HCT116 (cell line): ENCODE measurements at regions not wholly inside any gene's neighbourhood (a gene's known extent, or its start where the extent isn't known, plus 50 kb on each side); places are given as distances from the start of the nearest gene placed in this dataset.

Experiments used
- ATAC-seq: fragments of 200-7000 bp; cut with Tn5 transposase; 2 replicates; pipeline ENCODE4 v1.9.1; 2020; ENCODE audit warnings: mild to moderate bottlenecking, moderate library complexity
- BruUV-seq: library from RNA; stranded (reverse); fragments of 400-500 nt; replicated peaks from 2 replicates; lab custom pipeline; 2021; lab: Mats Ljungman, UMichigan
- CTCF ChIA-PET: fragments of 300-600 bp; sonication (Branson Sonifier 250); formaldehyde crosslinking; loops from one replicate; lab custom pipeline; 2021; ENCODE audit warnings: antibody characterized with exemption; lab: Charles Lee
- POLR2A ChIA-PET: fragments of 300-600, 350-600 bp; sonication (Branson Sonifier 250); formaldehyde crosslinking; loops from one replicate; lab custom pipeline; 2021; ENCODE audit warnings: antibody characterized with exemption; lab: Charles Lee
- RAD21 ChIA-PET, 2 experiments: fragments of 300-600 bp; sonication (Branson Sonifier 250); formaldehyde crosslinking; loops; one replicate each; lab custom pipeline; 2023; ENCODE audit warnings: low total read pairs in 2 of 2; ENCODE audit not compliant: uncharacterized antibody in 2 of 2, unreplicated experiment in 2 of 2, low non-redundant PET in 1 of 2; lab: Charles Lee
- DNase-seq: peaks from one replicate; pipeline ENCODE4 v3.0.0-alpha.2; 2010; ENCODE audit warnings: low read depth, low spot score
- H2AFZ ChIP-seq: fragments of 200-600 bp; shearing (Covaris generic), sonication (generic); 2 replicates; pipeline ENCODE4 v1.6.1; 2017; ENCODE audit warnings: low read depth, mixed run types, mixed read lengths, antibody characterized with exemption, low read length; ENCODE audit not compliant: poor library complexity, severe bottlenecking
- H3K27ac ChIP-seq: 2 replicates; pipeline ENCODE4 v1.5.1; 2012; ENCODE audit warnings: low read depth, low read length
- H3K27me3 ChIP-seq: fragments of 200-600 bp; sonication (generic); 2 replicates; pipeline ENCODE4 v1.6.1; 2016; ENCODE audit warnings: mixed run types, low read length, mixed read lengths; ENCODE audit not compliant: insufficient read depth
- H3K36me3 ChIP-seq, 2 experiments: fragments of 200-500 bp in 1 of 2; fragments of 200-600 bp in 1 of 2; sonication (Bioruptor generic) in 1 of 2; sonication (generic) in 1 of 2; 2 replicates each; pipeline versions ENCODE4 v1.5.1 to v1.6.1; 2014 to 2016; ENCODE audit warnings: low read length in 2 of 2, inconsistent platforms in 1 of 2, mixed read lengths in 1 of 2, mixed run types in 1 of 2; ENCODE audit not compliant: insufficient read depth in 2 of 2, control insufficient read depth in 1 of 2
- H3K4me1 ChIP-seq, 2 experiments: fragments of 200-600 bp in 1 of 2; sonication (generic) in 1 of 2; 2 replicates each; pipeline versions ENCODE4 v1.5.1 to v1.6.1; 2012 to 2017; ENCODE audit warnings: low read length in 2 of 2, inconsistent platforms in 1 of 2, mild to moderate bottlenecking in 1 of 2, mixed read lengths in 1 of 2, mixed run types in 1 of 2, moderate library complexity in 1 of 2; ENCODE audit not compliant: insufficient read depth in 2 of 2, control insufficient read depth in 1 of 2
- H3K4me2 ChIP-seq: fragments of 200-600 bp; sonication (generic); 2 replicates; pipeline ENCODE4 v1.6.1; 2017; ENCODE audit warnings: mixed run types, low read length, mixed read lengths
- H3K4me3 ChIP-seq, 2 experiments: fragments of 200-600 bp in 1 of 2; sonication (generic) in 1 of 2; replicated peaks in 1 of 2; 2 replicates each; pipeline ENCODE4 v1.5.1; 2011 to 2016; ENCODE audit warnings: low read length in 2 of 2, control low read depth in 1 of 2, low read depth in 1 of 2, mild to moderate bottlenecking in 1 of 2, mixed read lengths in 1 of 2, mixed run types in 1 of 2
- H3K79me2 ChIP-seq: fragments of 200-600 bp; sonication (generic); 2 replicates; pipeline ENCODE4 v1.6.1; 2017; ENCODE audit warnings: mild to moderate bottlenecking, mixed run types, low read length, moderate library complexity, mixed read lengths; ENCODE audit not compliant: insufficient read depth
- H3K9ac ChIP-seq: fragments of 200-600 bp; sonication (generic); 2 replicates; pipeline ENCODE4 v1.6.1; 2016; ENCODE audit warnings: low read length, mixed read lengths
- H3K9me2 ChIP-seq: fragments of 200-600 bp; sonication (generic), shearing (Covaris generic); 2 replicates; pipeline ENCODE4 v1.6.1; 2017; ENCODE audit warnings: mixed run types, mild to moderate bottlenecking, moderate library complexity; ENCODE audit not compliant: insufficient read depth
- H3K9me3 ChIP-seq, 2 experiments: fragments of 200-500 bp in 1 of 2; fragments of 200-600 bp in 1 of 2; sonication (Bioruptor generic) in 1 of 2; sonication (generic) in 1 of 2; 2 replicates each; pipeline ENCODE4 v1.6.1; 2014 to 2017; ENCODE audit warnings: low read length in 2 of 2, mixed read lengths in 2 of 2, inconsistent platforms in 1 of 2, low read depth in 1 of 2, mild to moderate bottlenecking in 1 of 2, mixed run types in 1 of 2, moderate library complexity in 1 of 2; ENCODE audit not compliant: control insufficient read depth in 1 of 2, insufficient read depth in 1 of 2
- H4K20me1 ChIP-seq: fragments of 200-600 bp; sonication (generic), shearing (Covaris generic); 2 replicates; pipeline ENCODE4 v1.6.1; 2017; ENCODE audit warnings: mixed run types, mild to moderate bottlenecking, moderate library complexity; ENCODE audit not compliant: insufficient read depth
- ATF3 ChIP-seq: IDR thresholded peaks from 2 replicates; pipeline ENCODE4 v1.6.1; 2012
- CEBPB ChIP-seq: IDR thresholded peaks from 2 replicates; pipeline ENCODE4 v1.6.1; 2012; ENCODE audit warnings: low read depth
- EGR1 ChIP-seq: IDR thresholded peaks from 2 replicates; pipeline ENCODE4 v1.6.1; 2012; ENCODE audit warnings: low read depth
- ELF1 ChIP-seq: IDR thresholded peaks from 2 replicates; pipeline ENCODE4 v1.6.1; 2012; ENCODE audit warnings: low read depth, borderline replicate concordance
- EZH2 ChIP-seq: fragments of 200-600 bp; sonication (generic); IDR thresholded peaks from 2 replicates; pipeline ENCODE4 v1.6.1; 2017; ENCODE audit warnings: antibody characterized with exemption, mixed run types
- EZH2phosphoT487 ChIP-seq: fragments of 200-600 bp; IDR thresholded peaks from 2 replicates; pipeline ENCODE4 v1.6.1; 2018; ENCODE audit warnings: antibody characterized with exemption, borderline replicate concordance
- FOSL1 ChIP-seq: IDR thresholded peaks from 2 replicates; pipeline ENCODE4 v1.6.1; 2012; ENCODE audit warnings: low read depth
- JUND ChIP-seq: IDR thresholded peaks from 2 replicates; pipeline ENCODE4 v1.6.1; 2012
- POLR2A ChIP-seq: IDR thresholded peaks from 2 replicates; pipeline ENCODE4 v1.7.0; 2011; ENCODE audit warnings: borderline replicate concordance; ENCODE audit not compliant: insufficient read depth, insufficient read length; ENCODE audit errors: extremely low read depth
- REST ChIP-seq: IDR thresholded peaks from 2 replicates; pipeline ENCODE4 v1.6.1; 2012; ENCODE audit warnings: low read depth
- SP1 ChIP-seq: IDR thresholded peaks from 2 replicates; pipeline ENCODE4 v1.6.1; 2012; ENCODE audit warnings: low read depth
- SRF ChIP-seq: IDR thresholded peaks from 2 replicates; pipeline ENCODE4 v1.6.1; 2012; ENCODE audit warnings: low read depth
- ZNF274 ChIP-seq: fragments of 200-500 bp; sonication (Bioruptor generic); IDR thresholded peaks from 2 replicates; pipeline ENCODE4 v1.6.1; 2014; ENCODE audit warnings: mild to moderate bottlenecking, low read depth, low read length, inconsistent platforms
- intact Hi-C: fragments of 100-400 bp; cut with micrococcal nuclease; formaldehyde crosslinking; loops from 2 replicates; pipeline ENCODE4 v1.10.0; 2022
- TF ChIP-seq, protein P1 (sequence below): IDR thresholded peaks from 2 replicates; pipeline ENCODE4 v1.6.1; 2012

- ChIA-PET POLR2A (no interaction called here), CTCF (no interaction called here), RAD21 (no interaction called here)
- H2AFZ ChIP-seq = no peak overlapping the region
- no peaks in the 10 kb centered on the region for H3K27me3 ChIP-seq
- H3K9ac ChIP-seq = no peak overlapping the region
- H3K4me1 ChIP-seq = peaks cover 0 to 5% of the 10 kb centered on the region in 2 experiments; a peak in 1 of 4 replicates
- H3K4me3 ChIP-seq = no peak overlapping the region
- H4K20me1 ChIP-seq = no peaks in the 10 kb centered on the region
- BruUV-seq = no TSS peak
- intact Hi-C loops = no loop called here
- H3K27ac ChIP-seq = no peak overlapping the region
- no peaks in the 10 kb centered on the region for H3K9me3 ChIP-seq
- DNase-seq (no peak), ATAC-seq (no peak)
- H3K79me2 ChIP-seq = no peaks in the 10 kb centered on the region
- no peaks in the 10 kb centered on the region for H3K36me3 ChIP-seq
- no peaks in the 10 kb centered on the region for H3K9me2 ChIP-seq
- peak overlapping the region; percentile 29; the same call in 1 of the 2 replicates for H3K4me2 ChIP-seq
- TF ChIP-seq EZH2 = no peak
- no peak for TF ChIP-seq ATF3
- no peak for TF ChIP-seq CEBPB
- peak; percentile 58 for TF ChIP-seq JUND
- no peak for TF ChIP-seq EGR1
- 0 out of 2 replicates have a peak, but pooled peaks have one; percentile 35 for TF ChIP-seq FOSL1
- TF ChIP-seq, protein P1, sequence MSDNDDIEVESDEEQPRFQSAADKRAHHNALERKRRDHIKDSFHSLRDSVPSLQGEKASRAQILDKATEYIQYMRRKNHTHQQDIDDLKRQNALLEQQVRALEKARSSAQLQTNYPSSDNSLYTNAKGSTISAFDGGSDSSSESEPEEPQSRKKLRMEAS = no peak
- no peak for TF ChIP-seq ZNF274
- TF ChIP-seq POLR2A = no peak
- TF ChIP-seq SP1 = peak; percentile 43; the same call in 1 of the 2 replicates
- TF ChIP-seq SRF = no peak
- TF ChIP-seq REST = no peak
- TF ChIP-seq ELF1 = no peak
- TF ChIP-seq EZH2phosphoT487 = no peak
Measured at GRCh38 chr7:41573015-41573414, 129.9 kb downstream of the INHBA start.
